ENCODE measurements at regions not wholly inside any gene's neighbourhood (a gene's known extent, or its start where the extent isn't known, plus 50 kb on each side); places are given as distances from the start of the nearest gene placed in this dataset.
"Not testable (repeated sequence)": the region's sequence is repeated elsewhere in the genome, so short reads cannot be mapped to it uniquely, and the experiment has no call there.

- TF ChIP-seq CTCF (IDR thresholded peaks at IDR 0.05; ENCODE audit: insufficient read depth, low read length); REST (IDR thresholded peaks at IDR 0.05; ENCODE audit: insufficient replicate concordance, low read depth); GABPA (IDR thresholded peaks at IDR 0.05; ENCODE audit: low read depth); POLR2AphosphoS5 (IDR thresholded peaks at IDR 0.05; ENCODE audit: low read depth); SPI1 (IDR thresholded peaks at IDR 0.05; ENCODE audit: borderline replicate concordance, low read depth): not testable (repeated sequence)
Measured at GRCh38 chr6:113689620-113690019, 167.5 kb upstream of the MARCKS start.
